ENCODE measurements at regions not wholly inside any gene's neighbourhood (a gene's known extent, or its start where the extent isn't known, plus 50 kb on each side); places are given as distances from the start of the nearest gene placed in this dataset.

DNA sequence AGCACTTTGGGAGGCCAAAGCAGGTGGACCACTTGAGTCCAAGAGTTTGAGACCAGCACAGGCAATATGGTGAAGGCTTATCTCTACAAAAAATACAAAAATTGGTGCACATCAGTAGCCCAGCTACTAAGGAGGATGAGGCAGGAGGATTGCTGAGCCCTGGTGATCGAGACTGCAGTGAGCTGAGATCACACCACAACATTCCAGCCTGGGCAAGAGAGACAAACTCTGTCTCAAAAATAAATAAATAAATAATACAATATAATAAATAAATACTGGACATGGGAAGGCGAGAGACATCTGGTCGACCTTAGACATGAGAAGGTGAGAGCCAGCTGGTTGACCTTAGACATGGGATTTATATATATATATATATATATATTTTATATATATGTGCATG is 119.8 kb upstream of the SLC38A4 start:
- no peak for TF ChIP-seq POLR2A (IDR thresholded peaks at IDR 0.05)
- TF ChIP-seq, protein P1, sequence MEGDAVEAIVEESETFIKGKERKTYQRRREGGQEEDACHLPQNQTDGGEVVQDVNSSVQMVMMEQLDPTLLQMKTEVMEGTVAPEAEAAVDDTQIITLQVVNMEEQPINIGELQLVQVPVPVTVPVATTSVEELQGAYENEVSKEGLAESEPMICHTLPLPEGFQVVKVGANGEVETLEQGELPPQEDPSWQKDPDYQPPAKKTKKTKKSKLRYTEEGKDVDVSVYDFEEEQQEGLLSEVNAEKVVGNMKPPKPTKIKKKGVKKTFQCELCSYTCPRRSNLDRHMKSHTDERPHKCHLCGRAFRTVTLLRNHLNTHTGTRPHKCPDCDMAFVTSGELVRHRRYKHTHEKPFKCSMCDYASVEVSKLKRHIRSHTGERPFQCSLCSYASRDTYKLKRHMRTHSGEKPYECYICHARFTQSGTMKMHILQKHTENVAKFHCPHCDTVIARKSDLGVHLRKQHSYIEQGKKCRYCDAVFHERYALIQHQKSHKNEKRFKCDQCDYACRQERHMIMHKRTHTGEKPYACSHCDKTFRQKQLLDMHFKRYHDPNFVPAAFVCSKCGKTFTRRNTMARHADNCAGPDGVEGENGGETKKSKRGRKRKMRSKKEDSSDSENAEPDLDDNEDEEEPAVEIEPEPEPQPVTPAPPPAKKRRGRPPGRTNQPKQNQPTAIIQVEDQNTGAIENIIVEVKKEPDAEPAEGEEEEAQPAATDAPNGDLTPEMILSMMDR (IDR thresholded peaks at IDR 0.05) = no peak
